ENCODE measurements at regions not wholly inside any gene's neighbourhood (a gene's known extent, or its start where the extent isn't known, plus 50 kb on each side); places are given as distances from the start of the nearest gene placed in this dataset.

DNA sequence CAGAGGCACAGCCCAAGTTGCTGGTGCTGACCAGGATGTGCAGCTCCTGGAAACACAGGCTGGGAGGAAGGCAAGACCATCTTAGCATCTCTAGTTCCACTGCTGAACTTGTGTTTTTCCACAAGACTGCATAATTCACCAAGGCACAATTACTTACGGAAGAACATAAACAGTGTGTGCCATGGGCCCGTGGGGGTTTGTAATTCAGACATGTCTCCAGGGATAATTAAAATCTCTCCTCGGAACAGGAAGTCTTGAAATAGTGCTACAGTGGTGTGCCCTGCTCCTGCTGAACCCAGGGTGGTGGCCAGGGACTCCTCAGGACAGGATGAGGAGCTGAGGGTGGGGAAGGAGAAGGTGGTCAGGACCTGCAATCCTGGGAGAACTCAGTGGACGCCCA is 188.2 kb downstream of the CCT6B start (continued):
- TF ChIP-seq ZNF462 (CRISPR knock-in tag; IDR thresholded peaks at IDR 0.05): no peak
- TF ChIP-seq EZH2phosphoT487 (IDR thresholded peaks at IDR 0.05; ENCODE audit: unreplicated experiment): no peak
- TF ChIP-seq JUNB (IDR thresholded peaks at IDR 0.05; ENCODE audit: unreplicated experiment): no peak
- TF ChIP-seq POLR2AphosphoS5 (IDR thresholded peaks at IDR 0.05; ENCODE audit: low read depth): no peak
- TF ChIP-seq ZNF331 (CRISPR knock-in tag; IDR thresholded peaks at IDR 0.05; ENCODE audit: low read depth): no peak

- Histone ChIP-seq H3K9me2 (ENCODE audit: insufficient read depth) (no peaks in the 10 kb centered on the region), H4K20me1 (replicated peaks; ENCODE audit: insufficient read depth) (no peaks in the 10 kb centered on the region), H2AFZ (no peak overlapping the region), H3K4me2 (no peak overlapping the region), H3K4me1 (ENCODE audit: insufficient read depth) (no peaks in the 10 kb centered on the region), H3K79me2 (replicated peaks; ENCODE audit: insufficient read depth) (no peaks in the 10 kb centered on the region), H3K36me3 (ENCODE audit: insufficient read depth) (no peaks in the 10 kb centered on the region), H3K4me3 (no peak overlapping the region), H3F3A (replicated peaks; ENCODE audit: low read depth) (no peaks in the 10 kb centered on the region), H3K27ac (ENCODE audit: low read depth) (no peak overlapping the region), H3K27me3 (ENCODE audit: insufficient read depth) (no peaks in the 10 kb centered on the region)
- Mint-ChIP-seq H3K9me3 (no peaks in the 10 kb centered on the region), H3K4me1 (peaks cover 5% of the 10 kb centered on the region; the same call in 1 of the 3 replicates), H3K27me3 (ENCODE audit: insufficient read depth, low read depth, poor library complexity) (peaks cover 12% of the 10 kb centered on the region), H3K4me3 (no peak overlapping the region), H3K27ac (no peak overlapping the region), H3K36me3 (ENCODE audit: low read depth) (no peaks in the 10 kb centered on the region)
- TF ChIP-seq ZNF114 (CRISPR knock-in tag; IDR thresholded peaks at IDR 0.05): no peak
- ATAC-seq (no peak), DNase-seq (ENCODE audit: low spot score) (no peak)
Observed at GRCh38 chr17:34771891-34772290, 189.4 kb downstream of the CCT6B start.
